Suprapubic skin (tissue), 4 donors: ENCODE measurements at regions not wholly inside any gene's neighbourhood (a gene's known extent, or its start where the extent isn't known, plus 50 kb on each side); places are given as distances from the start of the nearest gene placed in this dataset.

Experiments used
- DNase-seq, 2 donors: peaks; one replicate each; pipeline ENCODE4 v3.0.0-alpha.2; 2019; ENCODE audit warnings: low spot score in 2 of 2
- H3K27ac ChIP-seq: fragments of 200-600 bp; sonication (generic); one replicate; pipeline ENCODE4 v1.5.1; 2019
- H3K27me3 ChIP-seq: fragments of 200-600 bp; sonication (generic); one replicate; pipeline ENCODE4 v1.5.1; 2019
- H3K36me3 ChIP-seq: fragments of 200-600 bp; sonication (generic); one replicate; pipeline ENCODE4 v1.5.1; 2019
- H3K4me1 ChIP-seq: fragments of 200-600 bp; sonication (generic); one replicate; pipeline ENCODE4 v1.5.1; 2019
- H3K4me3 ChIP-seq: fragments of 200-600 bp; sonication (generic); one replicate; pipeline ENCODE4 v1.5.1; 2019; ENCODE audit warnings: mild to moderate bottlenecking
- H3K9me3 ChIP-seq: fragments of 200-600 bp; sonication (generic); one replicate; pipeline ENCODE4 v1.5.1; 2019
- CTCF ChIP-seq, 2 donors: fragments of 200-600 bp in 1 of 2; fragments of 450-650 bp in 1 of 2; sonication (generic) in 1 of 2; IDR thresholded peaks; one replicate each; pipeline ENCODE4 v1.5.1; 2016 to 2019; ENCODE audit warnings: antibody characterized with exemption in 2 of 2, mild to moderate bottlenecking in 1 of 2, moderate library complexity in 1 of 2
- EP300 ChIP-seq: sonication (generic); formaldehyde crosslinking; IDR thresholded peaks from one replicate; pipeline ENCODE4 v1.6.1; 2017; ENCODE audit warnings: antibody characterized with exemption
- POLR2A ChIP-seq, 2 donors: fragments of 450-650 bp; IDR thresholded peaks; one replicate each; pipeline ENCODE4 v1.6.1; 2017; ENCODE audit warnings: antibody characterized with exemption in 2 of 2, mild to moderate bottlenecking in 2 of 2, moderate library complexity in 2 of 2
- POLR2AphosphoS5 ChIP-seq, 3 donors: sonication (generic); formaldehyde crosslinking; IDR thresholded peaks; one replicate each; pipeline ENCODE4 v1.6.1; 2017; ENCODE audit warnings: antibody characterized with exemption in 3 of 3
- WGBS: methylation state at CpG from one replicate; pipeline ENCODE4 v1.1.5; 2018; 5-methylcytosine and 5-hydroxymethylcytosine counted together

GRCh38 chr6:3650959-3651697, 100.4 kb downstream of the PXDC1 start:
- Histone ChIP-seq H3K36me3 (no peaks in the 10 kb centered on the region), H3K4me1 (no peaks in the 10 kb centered on the region), H3K9me3 (no peaks in the 10 kb centered on the region), H3K4me3 (no peak overlapping the region), H3K27ac (no peak overlapping the region), H3K27me3 (peaks cover 3% of the 10 kb centered on the region)
- no peak for DNase-seq
- WGBS: 82% methylated on average over 15 of the region's 15 CpGs
- TF ChIP-seq POLR2A (IDR thresholded peaks at IDR 0.05) (no peak), EP300 (no peak), POLR2AphosphoS5 (IDR thresholded peaks at IDR 0.05) (no peak), CTCF (IDR thresholded peaks at IDR 0.05) (no peak)

GRCh38 chr6:3650076-3650958, 101.2 kb downstream of the PXDC1 start:
- no peaks in the 10 kb centered on the region for H3K4me1 ChIP-seq
- TF ChIP-seq CTCF (IDR thresholded peaks at IDR 0.05): no peak
- H3K27me3 ChIP-seq: peaks cover 3% of the 10 kb centered on the region
- H3K27ac ChIP-seq: no peak overlapping the region
- DNase-seq: no peak
- no peaks in the 10 kb centered on the region for H3K36me3 ChIP-seq
- WGBS: 95% methylated on average over 13 of the region's 17 CpGs
- no peaks in the 10 kb centered on the region for H3K9me3 ChIP-seq
- H3K4me3 ChIP-seq: no peak overlapping the region

GRCh38 chr6:3648724-3649123, 102.8 kb downstream of the PXDC1 start:
- Histone ChIP-seq H3K9me3 (no peaks in the 10 kb centered on the region), H3K4me1 (peaks cover 2% of the 10 kb centered on the region), H3K27me3 (peaks cover 3% of the 10 kb centered on the region), H3K27ac (no peak overlapping the region), H3K4me3 (no peak overlapping the region), H3K36me3 (no peaks in the 10 kb centered on the region)
- no peak for DNase-seq
- no peak for TF ChIP-seq POLR2AphosphoS5 (IDR thresholded peaks at IDR 0.05)
- no peak for TF ChIP-seq POLR2A (IDR thresholded peaks at IDR 0.05)
- TF ChIP-seq CTCF (IDR thresholded peaks at IDR 0.05): no peak
- TF ChIP-seq EP300: no peak
- WGBS: 93% methylated on average over 2 of the region's 2 CpGs

- H3K27ac ChIP-seq: no peak overlapping the region
- peaks cover 3% of the 10 kb centered on the region for H3K27me3 ChIP-seq
- TF ChIP-seq POLR2AphosphoS5 (IDR thresholded peaks at IDR 0.05) (no peak), CTCF (IDR thresholded peaks at IDR 0.05) (no peak)
- H3K36me3 ChIP-seq: no peaks in the 10 kb centered on the region
- H3K9me3 ChIP-seq: no peaks in the 10 kb centered on the region
- peaks cover 2% of the 10 kb centered on the region for H3K4me1 ChIP-seq
- H3K4me3 ChIP-seq: no peak overlapping the region
- no peak for DNase-seq
- WGBS: 93% methylated on average over 27 of the region's 27 CpGs
Measured at GRCh38 chr6:3646616-3647362, 104.7 kb downstream of the PXDC1 start.

GRCh38 chr6:3644739-3645012, 106.8 kb downstream of the PXDC1 start:
- H3K27ac ChIP-seq: no peak overlapping the region
- TF ChIP-seq EP300 (no peak), POLR2A (IDR thresholded peaks at IDR 0.05) (no peak), CTCF (IDR thresholded peaks at IDR 0.05) (no peak), POLR2AphosphoS5 (IDR thresholded peaks at IDR 0.05) (no peak)
- H3K36me3 ChIP-seq: no peaks in the 10 kb centered on the region
- no peak overlapping the region for H3K4me3 ChIP-seq
- no peak for DNase-seq
- WGBS: 73% methylated on average over 5 of the region's 6 CpGs
- no peaks in the 10 kb centered on the region for H3K9me3 ChIP-seq
- H3K27me3 ChIP-seq: peaks cover 3% of the 10 kb centered on the region
- H3K4me1 ChIP-seq: peaks cover 2% of the 10 kb centered on the region
